ENCODE measurements at regions not wholly inside any gene's neighbourhood (a gene's known extent, or its start where the extent isn't known, plus 50 kb on each side); places are given as distances from the start of the nearest gene placed in this dataset.

GRCh38 chr3:77902675-77903074 is 862.8 kb downstream of the ROBO2 start:
- H3K27ac ChIP-seq (ENCODE audit: insufficient read depth, low read depth, low read length, poor library complexity, severe bottlenecking): no peak overlapping the region
- H3K4me1 ChIP-seq (ENCODE audit: control insufficient read depth, insufficient read depth, low read length): no peaks in the 10 kb centered on the region
- H3K4me3 ChIP-seq (ENCODE audit: insufficient read depth, low read depth, low read length): no peak overlapping the region
- WGBS, 2 experiments: 79 to 92% methylated on average over 1 of the region's 1 CpG
- no peaks in the 10 kb centered on the region for H3K9me3 ChIP-seq (ENCODE audit: control insufficient read depth, low read length)
- H3K27me3 ChIP-seq (ENCODE audit: control insufficient read depth, insufficient read depth, low read length, poor library complexity, severe bottlenecking): no peaks in the 10 kb centered on the region
- H3K36me3 ChIP-seq (ENCODE audit: control insufficient read depth, insufficient read depth, low read length): no peaks in the 10 kb centered on the region

GRCh38 chr3:77906102-77906709 is 866.3 kb downstream of the ROBO2 start:
- Histone ChIP-seq H3K36me3 (ENCODE audit: control insufficient read depth, insufficient read depth, low read length) (no peaks in the 10 kb centered on the region), H3K9me3 (ENCODE audit: control insufficient read depth, low read length) (no peaks in the 10 kb centered on the region), H3K27ac (ENCODE audit: insufficient read depth, low read depth, low read length, poor library complexity, severe bottlenecking) (no peak overlapping the region), H3K4me1 (ENCODE audit: control insufficient read depth, insufficient read depth, low read length) (no peaks in the 10 kb centered on the region), H3K4me3 (ENCODE audit: insufficient read depth, low read depth, low read length) (no peak overlapping the region), H3K27me3 (ENCODE audit: control insufficient read depth, insufficient read depth, low read length, poor library complexity, severe bottlenecking) (no peaks in the 10 kb centered on the region)
- 87 to 96% methylated on average over 3 of the region's 3 CpGs for WGBS, 2 experiments

GRCh38 chr3:77913524-77914174 is 873.8 kb downstream of the ROBO2 start:
- Histone ChIP-seq H3K9me3 (ENCODE audit: control insufficient read depth, low read length) (no peaks in the 10 kb centered on the region), H3K36me3 (ENCODE audit: control insufficient read depth, insufficient read depth, low read length) (no peaks in the 10 kb centered on the region), H3K27ac (ENCODE audit: insufficient read depth, low read depth, low read length, poor library complexity, severe bottlenecking) (no peak overlapping the region), H3K27me3 (ENCODE audit: control insufficient read depth, insufficient read depth, low read length, poor library complexity, severe bottlenecking) (no peaks in the 10 kb centered on the region), H3K4me1 (ENCODE audit: control insufficient read depth, insufficient read depth, low read length) (no peaks in the 10 kb centered on the region), H3K4me3 (ENCODE audit: insufficient read depth, low read depth, low read length) (no peak overlapping the region)
- WGBS, 2 experiments: 92 to 96% methylated on average over 3 of the region's 3 CpGs

- Histone ChIP-seq H3K4me3 (ENCODE audit: insufficient read depth, low read depth, low read length) (no peak overlapping the region), H3K27me3 (ENCODE audit: control insufficient read depth, insufficient read depth, low read length, poor library complexity, severe bottlenecking) (no peaks in the 10 kb centered on the region), H3K4me1 (ENCODE audit: control insufficient read depth, insufficient read depth, low read length) (no peaks in the 10 kb centered on the region), H3K9me3 (ENCODE audit: control insufficient read depth, low read length) (no peaks in the 10 kb centered on the region), H3K36me3 (ENCODE audit: control insufficient read depth, insufficient read depth, low read length) (no peaks in the 10 kb centered on the region), H3K27ac (ENCODE audit: insufficient read depth, low read depth, low read length, poor library complexity, severe bottlenecking) (no peak overlapping the region)
- WGBS, 2 experiments: 85 to 90% methylated on average over 2 of the region's 2 CpGs
Measured at GRCh38 chr3:77915336-77915735, 875.4 kb downstream of the ROBO2 start.

- Histone ChIP-seq H3K27ac (ENCODE audit: insufficient read depth, low read depth, low read length, poor library complexity, severe bottlenecking) (no peak overlapping the region), H3K9me3 (ENCODE audit: control insufficient read depth, low read length) (no peaks in the 10 kb centered on the region), H3K27me3 (ENCODE audit: control insufficient read depth, insufficient read depth, low read length, poor library complexity, severe bottlenecking) (no peaks in the 10 kb centered on the region), H3K4me3 (ENCODE audit: insufficient read depth, low read depth, low read length) (no peak overlapping the region), H3K36me3 (ENCODE audit: control insufficient read depth, insufficient read depth, low read length) (no peaks in the 10 kb centered on the region), H3K4me1 (ENCODE audit: control insufficient read depth, insufficient read depth, low read length) (no peaks in the 10 kb centered on the region)
- WGBS, 2 experiments: 71% methylated on average over 2 of the region's 2 CpGs; no CpG with 5 or more reads in 1 of the 2 experiments
Measured at GRCh38 chr3:77917225-77917624, 877.3 kb downstream of the ROBO2 start.

- no peaks in the 10 kb centered on the region for H3K36me3 ChIP-seq (ENCODE audit: control insufficient read depth, insufficient read depth, low read length)
- H3K27me3 ChIP-seq (ENCODE audit: control insufficient read depth, insufficient read depth, low read length, poor library complexity, severe bottlenecking): no peaks in the 10 kb centered on the region
- no peak overlapping the region for H3K27ac ChIP-seq (ENCODE audit: insufficient read depth, low read depth, low read length, poor library complexity, severe bottlenecking)
- no peaks in the 10 kb centered on the region for H3K4me1 ChIP-seq (ENCODE audit: control insufficient read depth, insufficient read depth, low read length)
- H3K4me3 ChIP-seq (ENCODE audit: insufficient read depth, low read depth, low read length): no peak overlapping the region
- no peaks in the 10 kb centered on the region for H3K9me3 ChIP-seq (ENCODE audit: control insufficient read depth, low read length)
Measured at GRCh38 chr3:77919244-77919643, 879.3 kb downstream of the ROBO2 start.

- WGBS, 2 experiments: 85 to 91% methylated on average over 9 of the region's 9 CpGs
- no peaks in the 10 kb centered on the region for H3K36me3 ChIP-seq (ENCODE audit: control insufficient read depth, insufficient read depth, low read length)
- no peaks in the 10 kb centered on the region for H3K4me1 ChIP-seq (ENCODE audit: control insufficient read depth, insufficient read depth, low read length)
- H3K9me3 ChIP-seq (ENCODE audit: control insufficient read depth, low read length): no peaks in the 10 kb centered on the region
- no peaks in the 10 kb centered on the region for H3K27me3 ChIP-seq (ENCODE audit: control insufficient read depth, insufficient read depth, low read length, poor library complexity, severe bottlenecking)
- H3K4me3 ChIP-seq (ENCODE audit: insufficient read depth, low read depth, low read length): no peak overlapping the region
- H3K27ac ChIP-seq (ENCODE audit: insufficient read depth, low read depth, low read length, poor library complexity, severe bottlenecking): no peak overlapping the region
Measured at GRCh38 chr3:77931255-77932009, 891.5 kb downstream of the ROBO2 start.

- no CpG with 5 or more reads among the region's 1 CpG for WGBS, 2 experiments
- H3K4me1 ChIP-seq (ENCODE audit: control insufficient read depth, insufficient read depth, low read length): no peaks in the 10 kb centered on the region
- no peaks in the 10 kb centered on the region for H3K36me3 ChIP-seq (ENCODE audit: control insufficient read depth, insufficient read depth, low read length)
- no peaks in the 10 kb centered on the region for H3K9me3 ChIP-seq (ENCODE audit: control insufficient read depth, low read length)
- no peak overlapping the region for H3K4me3 ChIP-seq (ENCODE audit: insufficient read depth, low read depth, low read length)
- no peak overlapping the region for H3K27ac ChIP-seq (ENCODE audit: insufficient read depth, low read depth, low read length, poor library complexity, severe bottlenecking)
- H3K27me3 ChIP-seq (ENCODE audit: control insufficient read depth, insufficient read depth, low read length, poor library complexity, severe bottlenecking): no peaks in the 10 kb centered on the region
Measured at GRCh38 chr3:77932926-77933325, 893.0 kb downstream of the ROBO2 start.

- no peak overlapping the region for H3K4me3 ChIP-seq (ENCODE audit: insufficient read depth, low read depth, low read length)
- H3K27ac ChIP-seq (ENCODE audit: insufficient read depth, low read depth, low read length, poor library complexity, severe bottlenecking): no peak overlapping the region
- no peaks in the 10 kb centered on the region for H3K4me1 ChIP-seq (ENCODE audit: control insufficient read depth, insufficient read depth, low read length)
- 100% methylated on average over 1 of the region's 2 CpGs; no CpG with 5 or more reads in 1 of the 2 experiments for WGBS, 2 experiments
- H3K9me3 ChIP-seq (ENCODE audit: control insufficient read depth, low read length): no peaks in the 10 kb centered on the region
- H3K36me3 ChIP-seq (ENCODE audit: control insufficient read depth, insufficient read depth, low read length): no peaks in the 10 kb centered on the region
- no peaks in the 10 kb centered on the region for H3K27me3 ChIP-seq (ENCODE audit: control insufficient read depth, insufficient read depth, low read length, poor library complexity, severe bottlenecking)
Measured at GRCh38 chr3:77933926-77934325, 894.0 kb downstream of the ROBO2 start.

- Histone ChIP-seq H3K27me3 (ENCODE audit: control insufficient read depth, insufficient read depth, low read length, poor library complexity, severe bottlenecking) (no peaks in the 10 kb centered on the region), H3K27ac (ENCODE audit: insufficient read depth, low read depth, low read length, poor library complexity, severe bottlenecking) (no peak overlapping the region), H3K9me3 (ENCODE audit: control insufficient read depth, low read length) (no peaks in the 10 kb centered on the region), H3K4me3 (ENCODE audit: insufficient read depth, low read depth, low read length) (no peak overlapping the region), H3K4me1 (ENCODE audit: control insufficient read depth, insufficient read depth, low read length) (no peaks in the 10 kb centered on the region), H3K36me3 (ENCODE audit: control insufficient read depth, insufficient read depth, low read length) (no peaks in the 10 kb centered on the region)
- 71% methylated on average over 1 of the region's 1 CpG; no CpG with 5 or more reads in 1 of the 2 experiments for WGBS, 2 experiments
Measured at GRCh38 chr3:77935418-77935817, 895.5 kb downstream of the ROBO2 start.

Measured in ectodermal cell (in vitro differentiated cells).